RWPE2 (cell line): ENCODE measurements at regions not wholly inside any gene's neighbourhood (a gene's known extent, or its start where the extent isn't known, plus 50 kb on each side); places are given as distances from the start of the nearest gene placed in this dataset.

ENCODE experiments used
- ATAC-seq: fragments of 200-7000 bp; cut with Tn5 transposase; 3 replicates; pipeline ENCODE4 v1.9.1; 2021; ENCODE audit warnings: low read depth
- DNase-seq: peaks from one replicate; pipeline ENCODE4 v3.0.0-alpha.2; 2020; ENCODE audit warnings: low spot score
- H3K27ac ChIP-seq: fragments of 450-650 bp; 2 replicates; pipeline ENCODE4 v1.5.1; 2017; ENCODE audit warnings: mild to moderate bottlenecking; ENCODE audit not compliant: poor library complexity, severe bottlenecking
- H3K27me3 ChIP-seq: fragments of 250-450 bp; sonication (Bioruptor Pico); 2 replicates; pipeline ENCODE4 v1.5.1; 2021; ENCODE audit warnings: mild to moderate bottlenecking, moderate library complexity; ENCODE audit not compliant: insufficient read depth, poor library complexity, severe bottlenecking
- H3K36me3 ChIP-seq: fragments of 250-450 bp; sonication (Bioruptor Pico); 2 replicates; pipeline ENCODE4 v1.5.1; 2020; ENCODE audit warnings: low read depth, mild to moderate bottlenecking, moderate library complexity
- H3K4me1 ChIP-seq: fragments of 250-450 bp; sonication (Bioruptor Pico); 2 replicates; pipeline ENCODE4 v1.5.1; 2021; ENCODE audit warnings: mild to moderate bottlenecking, moderate library complexity; ENCODE audit not compliant: insufficient read depth, poor library complexity, severe bottlenecking
- H3K4me3 ChIP-seq: fragments of 250-450 bp; sonication (Bioruptor Pico); 2 replicates; pipeline ENCODE4 v1.5.1; 2021; ENCODE audit warnings: mild to moderate bottlenecking, moderate library complexity; ENCODE audit not compliant: severe bottlenecking
- H3K9me3 ChIP-seq: fragments of 250-450 bp; sonication (Bioruptor Pico); 2 replicates; pipeline ENCODE4 v1.5.1; 2021; ENCODE audit warnings: mild to moderate bottlenecking, moderate library complexity; ENCODE audit not compliant: severe bottlenecking
- CTCF ChIP-seq: fragments of 450-650 bp; IDR thresholded peaks from one replicate; pipeline ENCODE4 v1.5.1; 2017; ENCODE audit warnings: mild to moderate bottlenecking, moderate library complexity; ENCODE audit not compliant: poor library complexity, severe bottlenecking

- no peaks in the 10 kb centered on the region for H3K9me3 ChIP-seq
- H3K27ac ChIP-seq: no peak overlapping the region
- H3K36me3 ChIP-seq: no peaks in the 10 kb centered on the region
- DNase-seq (no peak), ATAC-seq (no peak)
- H3K4me1 ChIP-seq: no peaks in the 10 kb centered on the region
- H3K4me3 ChIP-seq: no peak overlapping the region
- H3K27me3 ChIP-seq: no peaks in the 10 kb centered on the region
- no peak for TF ChIP-seq CTCF
Measured at GRCh38 chr6:66245231-66245630, 538.2 kb upstream of the EYS start.

- TF ChIP-seq CTCF: no peak
- Histone ChIP-seq H3K9me3 (no peaks in the 10 kb centered on the region), H3K36me3 (no peaks in the 10 kb centered on the region), H3K27ac (no peak overlapping the region), H3K27me3 (no peaks in the 10 kb centered on the region), H3K4me3 (no peak overlapping the region), H3K4me1 (no peaks in the 10 kb centered on the region)
- ATAC-seq: no peak
- no peak for DNase-seq
Measured at GRCh38 chr6:66238851-66239250, 531.8 kb upstream of the EYS start.

GRCh38 chr6:66232890-66233289 lies 525.9 kb upstream of the EYS start:
- Histone ChIP-seq H3K9me3 (no peaks in the 10 kb centered on the region), H3K27me3 (no peaks in the 10 kb centered on the region), H3K27ac (no peak overlapping the region), H3K4me1 (no peaks in the 10 kb centered on the region), H3K4me3 (no peak overlapping the region), H3K36me3 (no peaks in the 10 kb centered on the region)
- no peak for TF ChIP-seq CTCF
- no peak for DNase-seq
- ATAC-seq: no peak

- H3K4me3 ChIP-seq: no peak overlapping the region
- no peak for TF ChIP-seq CTCF
- H3K27me3 ChIP-seq: no peaks in the 10 kb centered on the region
- no peaks in the 10 kb centered on the region for H3K9me3 ChIP-seq
- no peak for DNase-seq
- H3K4me1 ChIP-seq: no peaks in the 10 kb centered on the region
- no peak overlapping the region for H3K27ac ChIP-seq
- H3K36me3 ChIP-seq: no peaks in the 10 kb centered on the region
- no peak for ATAC-seq
Measured at GRCh38 chr6:66230591-66230990, 523.6 kb upstream of the EYS start.

- ATAC-seq (no peak), DNase-seq (no peak)
- H3K4me1 ChIP-seq: no peaks in the 10 kb centered on the region
- no peaks in the 10 kb centered on the region for H3K9me3 ChIP-seq
- no peak for TF ChIP-seq CTCF
- H3K27me3 ChIP-seq: no peaks in the 10 kb centered on the region
- no peak overlapping the region for H3K4me3 ChIP-seq
- H3K36me3 ChIP-seq: no peaks in the 10 kb centered on the region
- H3K27ac ChIP-seq: no peak overlapping the region
Measured at GRCh38 chr6:66226109-66226508, 519.1 kb upstream of the EYS start.
